Smooth muscle cell (in vitro differentiated cells): ENCODE measurements at regions not wholly inside any gene's neighbourhood (a gene's known extent, or its start where the extent isn't known, plus 50 kb on each side); places are given as distances from the start of the nearest gene placed in this dataset.

Source experiments
- DNase-seq: peaks from one replicate; lab custom pipeline; 2025; ENCODE audit not compliant: unreplicated experiment; lab: John Stamatoyannopoulos, UW
- H2AFZ ChIP-seq: fragments of 200-600 bp; sonication (generic); 2 replicates; pipeline ENCODE4 v1.6.0; 2016; ENCODE audit warnings: antibody characterized with exemption, low read depth, mild to moderate bottlenecking
- H3F3A ChIP-seq: fragments of 200-600 bp; sonication (generic); 2 replicates; pipeline ENCODE4 v1.6.0; 2017; ENCODE audit warnings: antibody characterized with exemption, low read depth
- H3K27ac ChIP-seq: fragments of 200-600 bp; sonication (generic); 2 replicates; pipeline ENCODE4 v1.5.1; 2016; ENCODE audit warnings: low read depth, mild to moderate bottlenecking
- H3K27me3 ChIP-seq: fragments of 200-600 bp; sonication (generic); 2 replicates; pipeline ENCODE4 v1.6.1; 2016; ENCODE audit warnings: low read depth, mild to moderate bottlenecking
- H3K36me3 ChIP-seq: fragments of 200-600 bp; sonication (generic); 2 replicates; pipeline ENCODE4 v1.5.1; 2016; ENCODE audit warnings: low read depth
- H3K4me1 ChIP-seq: fragments of 200-600 bp; sonication (generic); 2 replicates; pipeline ENCODE4 v1.5.1; 2016; ENCODE audit warnings: low read depth
- H3K4me2 ChIP-seq: fragments of 200-600 bp; sonication (generic); 2 replicates; pipeline ENCODE4 v1.6.0; 2016; ENCODE audit warnings: mild to moderate bottlenecking
- H3K4me3 ChIP-seq: fragments of 200-600 bp; sonication (generic); 2 replicates; pipeline ENCODE4 v1.5.1; 2016; ENCODE audit warnings: mild to moderate bottlenecking
- H3K79me2 ChIP-seq: fragments of 200-600 bp; sonication (generic); 2 replicates; pipeline ENCODE4 v1.6.0; 2016; ENCODE audit warnings: low read depth, mild to moderate bottlenecking
- H3K9ac ChIP-seq: fragments of 200-600 bp; sonication (generic); 2 replicates; pipeline ENCODE4 v1.6.0; 2016; ENCODE audit warnings: low read depth
- H3K9me3 ChIP-seq: fragments of 200-600 bp; sonication (generic); replicated peaks from 2 replicates; pipeline ENCODE4 v1.5.1; 2016; ENCODE audit warnings: low read depth
- H4K20me1 ChIP-seq: fragments of 200-600 bp; sonication (generic); 2 replicates; pipeline ENCODE4 v1.6.0; 2016; ENCODE audit warnings: low read depth
- WGBS: methylation state at CpG from one replicate; pipeline ENCODE4 v1.1.7; 2016; ENCODE audit warnings: low lambda C conversion rate; 5-methylcytosine and 5-hydroxymethylcytosine counted together
- TF ChIP-seq, protein P1 (sequence below): fragments of 200-600 bp; sonication (generic); IDR thresholded peaks from 2 replicates; pipeline ENCODE4 v1.5.1; 2017; ENCODE audit warnings: borderline replicate concordance, mild to moderate bottlenecking, antibody characterized with exemption; ENCODE audit not compliant: insufficient read depth, poor library complexity, severe bottlenecking

GRCh38 chr14:53793790-53794505 is 162.7 kb downstream of the BMP4 start:
- no peak overlapping the region for H3K27ac ChIP-seq
- no peak overlapping the region for H3K9ac ChIP-seq
- DNase-seq, result no peak
- H3K36me3 ChIP-seq, result no peaks in the 10 kb centered on the region
- H3K27me3 ChIP-seq, result no peaks in the 10 kb centered on the region
- H3K4me1 ChIP-seq, result no peaks in the 10 kb centered on the region
- no peak overlapping the region for H3K4me2 ChIP-seq
- no peaks in the 10 kb centered on the region for H3F3A ChIP-seq
- no peak overlapping the region for H3K4me3 ChIP-seq
- no peaks in the 10 kb centered on the region for H3K9me3 ChIP-seq
- H2AFZ ChIP-seq, result no peak overlapping the region
- no peaks in the 10 kb centered on the region for H3K79me2 ChIP-seq
- no peaks in the 10 kb centered on the region for H4K20me1 ChIP-seq
- TF ChIP-seq, protein P1, sequence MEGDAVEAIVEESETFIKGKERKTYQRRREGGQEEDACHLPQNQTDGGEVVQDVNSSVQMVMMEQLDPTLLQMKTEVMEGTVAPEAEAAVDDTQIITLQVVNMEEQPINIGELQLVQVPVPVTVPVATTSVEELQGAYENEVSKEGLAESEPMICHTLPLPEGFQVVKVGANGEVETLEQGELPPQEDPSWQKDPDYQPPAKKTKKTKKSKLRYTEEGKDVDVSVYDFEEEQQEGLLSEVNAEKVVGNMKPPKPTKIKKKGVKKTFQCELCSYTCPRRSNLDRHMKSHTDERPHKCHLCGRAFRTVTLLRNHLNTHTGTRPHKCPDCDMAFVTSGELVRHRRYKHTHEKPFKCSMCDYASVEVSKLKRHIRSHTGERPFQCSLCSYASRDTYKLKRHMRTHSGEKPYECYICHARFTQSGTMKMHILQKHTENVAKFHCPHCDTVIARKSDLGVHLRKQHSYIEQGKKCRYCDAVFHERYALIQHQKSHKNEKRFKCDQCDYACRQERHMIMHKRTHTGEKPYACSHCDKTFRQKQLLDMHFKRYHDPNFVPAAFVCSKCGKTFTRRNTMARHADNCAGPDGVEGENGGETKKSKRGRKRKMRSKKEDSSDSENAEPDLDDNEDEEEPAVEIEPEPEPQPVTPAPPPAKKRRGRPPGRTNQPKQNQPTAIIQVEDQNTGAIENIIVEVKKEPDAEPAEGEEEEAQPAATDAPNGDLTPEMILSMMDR, result no peak
- WGBS, result 93% methylated on average over 2 of the region's 2 CpGs

DNA sequence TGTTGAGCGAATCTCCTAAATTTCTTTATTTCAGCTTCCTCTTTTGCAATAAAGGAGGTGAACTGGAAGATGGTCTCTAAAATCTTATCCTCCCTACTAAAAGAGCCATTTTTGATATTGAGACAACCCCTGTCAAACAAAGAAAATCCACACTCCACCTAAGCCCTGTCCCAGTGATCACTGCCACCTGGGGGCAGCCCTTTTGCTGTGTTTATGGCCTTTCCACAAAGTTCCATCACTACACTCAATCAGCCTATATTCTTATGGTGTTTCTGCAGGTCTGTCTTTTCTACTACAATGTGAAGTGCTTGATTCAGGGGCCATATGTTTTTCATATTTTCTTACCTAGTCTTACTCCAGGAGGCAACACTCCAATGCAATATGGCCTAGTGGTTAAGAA is 163.7 kb downstream of the BMP4 start:
- no peak overlapping the region for H3K9ac ChIP-seq

GRCh38 chr14:53790731-53791500 is 165.7 kb downstream of the BMP4 start:
- no peaks in the 10 kb centered on the region for H3K79me2 ChIP-seq
- H3K9me3 ChIP-seq, result no peaks in the 10 kb centered on the region
- no peaks in the 10 kb centered on the region for H3K27me3 ChIP-seq
- TF ChIP-seq, protein P1, result no peak
- DNase-seq, result no peak
- no peak overlapping the region for H3K4me2 ChIP-seq
- no peak overlapping the region for H3K4me3 ChIP-seq
- no peaks in the 10 kb centered on the region for H3K36me3 ChIP-seq
- no peak overlapping the region for H2AFZ ChIP-seq
- no peaks in the 10 kb centered on the region for H3K4me1 ChIP-seq
- no peaks in the 10 kb centered on the region for H3F3A ChIP-seq
- no peaks in the 10 kb centered on the region for H4K20me1 ChIP-seq
- no peak overlapping the region for H3K9ac ChIP-seq
- 38% methylated on average over 3 of the region's 3 CpGs for WGBS
- H3K27ac ChIP-seq, result no peak overlapping the region

More for the DNA sequence above, 163.7 kb downstream of the BMP4 start:
- Histone ChIP-seq H3K27me3 (no peaks in the 10 kb centered on the region), H3K79me2 (no peaks in the 10 kb centered on the region), H3K27ac (no peak overlapping the region), H2AFZ (no peak overlapping the region), H3K36me3 (no peaks in the 10 kb centered on the region), H3F3A (no peaks in the 10 kb centered on the region), H3K4me3 (no peak overlapping the region), H3K9me3 (no peaks in the 10 kb centered on the region), H4K20me1 (no peaks in the 10 kb centered on the region), H3K4me2 (no peak overlapping the region), H3K4me1 (no peaks in the 10 kb centered on the region)
- 96% methylated on average over 1 of the region's 1 CpG for WGBS
- DNase-seq, result no peak
- TF ChIP-seq, protein P1, result no peak

GRCh38 chr14:53788566-53788965 is 168.1 kb downstream of the BMP4 start:
- no peaks in the 10 kb centered on the region for H3K79me2 ChIP-seq
- H3K9ac ChIP-seq, result no peak overlapping the region
- no peaks in the 10 kb centered on the region for H4K20me1 ChIP-seq
- no peaks in the 10 kb centered on the region for H3K27me3 ChIP-seq
- no peak overlapping the region for H3K4me2 ChIP-seq
- TF ChIP-seq, protein P1, result no peak
- no peaks in the 10 kb centered on the region for H3F3A ChIP-seq
- H3K36me3 ChIP-seq, result no peaks in the 10 kb centered on the region
- H3K27ac ChIP-seq, result no peak overlapping the region
- WGBS, result 91% methylated on average over 5 of the region's 5 CpGs
- no peak for DNase-seq
- no peak overlapping the region for H2AFZ ChIP-seq
- no peaks in the 10 kb centered on the region for H3K9me3 ChIP-seq
- H3K4me1 ChIP-seq, result no peaks in the 10 kb centered on the region
- H3K4me3 ChIP-seq, result no peak overlapping the region
